ENCODE measurements at regions not wholly inside any gene's neighbourhood (a gene's known extent, or its start where the extent isn't known, plus 50 kb on each side); places are given as distances from the start of the nearest gene placed in this dataset.

DNA sequence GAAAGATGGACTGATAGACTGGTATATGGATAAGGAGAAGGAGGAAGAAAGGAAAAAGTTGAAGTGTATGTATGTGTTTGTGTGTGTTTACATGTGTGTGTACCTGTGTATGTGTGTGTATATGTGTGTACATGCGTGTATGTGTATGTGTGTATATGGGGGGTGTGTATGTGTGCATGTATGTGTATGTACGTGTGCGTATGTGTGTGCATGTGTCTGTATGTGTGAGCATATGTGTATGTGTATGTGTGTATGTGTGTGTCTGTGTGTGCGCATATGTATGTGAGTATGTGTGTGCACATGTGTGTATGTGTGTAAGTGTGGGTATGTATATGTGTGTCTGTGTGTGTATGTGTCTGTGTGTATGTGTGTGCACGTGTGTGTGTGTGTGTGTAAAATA is 101.5 kb upstream of the KLHL13 start:
- no peak for DNase-seq (ENCODE audit: low spot score in 2 of 2)
- no peaks in the 10 kb centered on the region for H3K4me1 ChIP-seq
- H3K27ac ChIP-seq: no peak overlapping the region
- H3K36me3 ChIP-seq: no peaks in the 10 kb centered on the region
- no peaks in the 10 kb centered on the region for H3K9me3 ChIP-seq
- WGBS: 84% methylated on average over 5 of the region's 5 CpGs
- H3K4me3 ChIP-seq: no peak overlapping the region
- TF ChIP-seq EP300 (IDR thresholded peaks at IDR 0.05): no peak
- TF ChIP-seq, protein P1, sequence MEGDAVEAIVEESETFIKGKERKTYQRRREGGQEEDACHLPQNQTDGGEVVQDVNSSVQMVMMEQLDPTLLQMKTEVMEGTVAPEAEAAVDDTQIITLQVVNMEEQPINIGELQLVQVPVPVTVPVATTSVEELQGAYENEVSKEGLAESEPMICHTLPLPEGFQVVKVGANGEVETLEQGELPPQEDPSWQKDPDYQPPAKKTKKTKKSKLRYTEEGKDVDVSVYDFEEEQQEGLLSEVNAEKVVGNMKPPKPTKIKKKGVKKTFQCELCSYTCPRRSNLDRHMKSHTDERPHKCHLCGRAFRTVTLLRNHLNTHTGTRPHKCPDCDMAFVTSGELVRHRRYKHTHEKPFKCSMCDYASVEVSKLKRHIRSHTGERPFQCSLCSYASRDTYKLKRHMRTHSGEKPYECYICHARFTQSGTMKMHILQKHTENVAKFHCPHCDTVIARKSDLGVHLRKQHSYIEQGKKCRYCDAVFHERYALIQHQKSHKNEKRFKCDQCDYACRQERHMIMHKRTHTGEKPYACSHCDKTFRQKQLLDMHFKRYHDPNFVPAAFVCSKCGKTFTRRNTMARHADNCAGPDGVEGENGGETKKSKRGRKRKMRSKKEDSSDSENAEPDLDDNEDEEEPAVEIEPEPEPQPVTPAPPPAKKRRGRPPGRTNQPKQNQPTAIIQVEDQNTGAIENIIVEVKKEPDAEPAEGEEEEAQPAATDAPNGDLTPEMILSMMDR (IDR thresholded peaks at IDR 0.05): no peak
- TF ChIP-seq POLR2A (IDR thresholded peaks at IDR 0.05): no peak
- TF ChIP-seq POLR2AphosphoS5 (IDR thresholded peaks at IDR 0.05): no peak
- H3K27me3 ChIP-seq: no peaks in the 10 kb centered on the region

DNA sequence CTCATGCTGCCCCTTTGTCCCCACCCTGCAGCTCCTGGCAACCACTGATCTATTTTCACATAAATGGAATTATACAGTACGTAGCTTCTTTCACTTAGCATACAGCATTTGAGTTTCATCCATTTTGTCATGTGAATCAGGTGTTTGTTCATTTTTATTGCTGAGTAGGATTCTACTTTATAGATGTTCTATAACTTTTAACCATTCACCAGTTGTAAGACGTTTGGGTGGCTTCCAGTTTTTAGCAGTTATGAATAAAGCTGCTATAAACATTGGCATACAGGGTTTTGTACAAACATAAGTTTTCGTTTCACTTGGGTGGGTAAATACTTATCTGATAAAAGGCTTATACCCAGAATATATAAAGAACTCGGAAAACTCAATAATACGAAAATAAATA is 102.3 kb upstream of the KLHL13 start:
- 78% methylated on average over 5 of the region's 5 CpGs for WGBS
- no peak for TF ChIP-seq POLR2AphosphoS5 (IDR thresholded peaks at IDR 0.05)
- no peak for TF ChIP-seq EP300 (IDR thresholded peaks at IDR 0.05)
- TF ChIP-seq, protein P1 (IDR thresholded peaks at IDR 0.05): no peak
- no peak for TF ChIP-seq POLR2A (IDR thresholded peaks at IDR 0.05)
- Histone ChIP-seq H3K4me1 (no peaks in the 10 kb centered on the region), H3K4me3 (no peak overlapping the region), H3K27me3 (no peaks in the 10 kb centered on the region), H3K9me3 (no peaks in the 10 kb centered on the region), H3K27ac (no peak overlapping the region), H3K36me3 (no peaks in the 10 kb centered on the region)
- no peak for DNase-seq (ENCODE audit: low spot score in 2 of 2)

DNA sequence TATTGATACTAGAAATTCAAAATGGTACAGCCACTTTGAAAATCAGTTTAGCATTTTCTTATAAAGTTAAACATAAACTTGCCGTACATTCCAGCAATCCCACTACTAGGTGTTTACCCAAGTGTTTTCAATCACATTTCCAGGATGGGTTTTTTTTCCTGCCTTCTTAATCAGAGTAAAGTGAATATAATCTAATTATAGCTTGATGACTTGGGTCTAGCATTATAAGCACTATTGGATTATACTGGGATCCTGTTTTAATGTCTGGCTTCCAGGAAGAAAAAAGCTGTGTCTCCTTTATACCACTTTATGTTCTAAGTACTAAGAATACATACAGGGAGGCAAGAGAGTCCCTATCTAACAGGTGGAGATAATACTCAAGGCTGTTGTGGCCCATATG is 103.3 kb upstream of the KLHL13 start:
- no peak overlapping the region for H3K4me3 ChIP-seq
- WGBS: 91% methylated on average over 1 of the region's 1 CpG

DNA sequence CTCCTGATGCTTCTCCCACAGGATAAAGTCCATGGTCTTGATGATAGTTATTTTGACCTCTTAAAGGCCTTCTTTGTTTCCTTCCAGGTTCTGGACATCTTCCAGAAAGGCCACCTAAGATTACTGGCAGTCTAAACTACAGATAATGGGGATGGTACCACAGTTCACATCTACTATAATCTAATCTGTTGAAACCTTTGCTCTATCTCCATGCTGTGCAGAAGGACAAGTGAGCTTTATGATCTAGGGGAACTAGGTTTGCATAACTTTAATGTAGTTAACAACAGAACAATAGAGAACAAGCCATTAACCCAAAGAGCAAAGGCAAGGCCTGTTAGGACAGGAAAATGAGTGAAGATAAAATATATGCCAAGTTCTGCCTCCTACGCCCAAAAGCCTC is 103.9 kb upstream of the KLHL13 start:
- 52% methylated on average over 1 of the region's 1 CpG for WGBS
- H3K9me3 ChIP-seq: no peaks in the 10 kb centered on the region
- no peaks in the 10 kb centered on the region for H3K4me1 ChIP-seq
- TF ChIP-seq POLR2AphosphoS5 (IDR thresholded peaks at IDR 0.05): no peak
- TF ChIP-seq, protein P1 (IDR thresholded peaks at IDR 0.05): no peak
- no peak for TF ChIP-seq EP300 (IDR thresholded peaks at IDR 0.05)
- no peaks in the 10 kb centered on the region for H3K27me3 ChIP-seq
- no peak overlapping the region for H3K4me3 ChIP-seq
- no peaks in the 10 kb centered on the region for H3K36me3 ChIP-seq
- no peak for DNase-seq (ENCODE audit: low spot score in 2 of 2)
- H3K27ac ChIP-seq: no peak overlapping the region

More for the DNA sequence above, 103.3 kb upstream of the KLHL13 start:
- H3K36me3 ChIP-seq: no peaks in the 10 kb centered on the region
- H3K9me3 ChIP-seq: no peaks in the 10 kb centered on the region
- no peak for DNase-seq (ENCODE audit: low spot score in 2 of 2)
- no peaks in the 10 kb centered on the region for H3K4me1 ChIP-seq
- TF ChIP-seq POLR2A (IDR thresholded peaks at IDR 0.05) (no peak), POLR2AphosphoS5 (IDR thresholded peaks at IDR 0.05) (no peak), EP300 (IDR thresholded peaks at IDR 0.05) (no peak)
- TF ChIP-seq, protein P1 (IDR thresholded peaks at IDR 0.05): no peak
- H3K27ac ChIP-seq: no peak overlapping the region
- no peaks in the 10 kb centered on the region for H3K27me3 ChIP-seq

DNA sequence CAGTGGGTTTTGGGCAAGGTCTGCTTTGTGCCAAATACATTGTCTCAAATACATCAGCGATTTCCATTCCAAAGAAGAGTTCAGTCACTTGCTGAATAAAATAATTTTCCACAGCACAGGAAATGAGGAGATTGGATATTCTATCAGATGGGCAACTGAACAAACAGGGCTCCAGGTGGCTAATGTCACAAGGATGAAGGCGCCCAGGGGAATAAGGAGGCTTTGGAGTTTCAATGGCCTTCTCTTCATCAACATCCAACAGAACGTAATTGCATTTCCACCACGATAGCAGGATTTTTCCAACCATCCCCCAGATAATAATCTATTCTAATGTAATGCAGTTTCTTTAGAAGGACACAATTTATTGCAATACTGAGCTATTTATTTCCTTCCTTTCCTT is 104.7 kb upstream of the KLHL13 start:
- H3K4me3 ChIP-seq: no peak overlapping the region
- 69% methylated on average over 4 of the region's 4 CpGs for whole genome bisulfite sequencing
- no peak for DNase-seq (ENCODE audit: low spot score in 2 of 2)
- no peaks in the 10 kb centered on the region for H3K27me3 ChIP-seq
- no peaks in the 10 kb centered on the region for H3K4me1 ChIP-seq
- TF ChIP-seq POLR2AphosphoS5 (IDR thresholded peaks at IDR 0.05): no peak
- TF ChIP-seq POLR2A (IDR thresholded peaks at IDR 0.05): no peak
- TF ChIP-seq EP300 (IDR thresholded peaks at IDR 0.05): no peak
- TF ChIP-seq, protein P1 (IDR thresholded peaks at IDR 0.05): no peak
- H3K9me3 ChIP-seq: no peaks in the 10 kb centered on the region
- H3K36me3 ChIP-seq: no peaks in the 10 kb centered on the region
- no peak overlapping the region for H3K27ac ChIP-seq
